Neural cell (in vitro differentiated cells): ENCODE measurements at regions not wholly inside any gene's neighbourhood (a gene's known extent, or its start where the extent isn't known, plus 50 kb on each side); places are given as distances from the start of the nearest gene placed in this dataset.

Experiments used
- CTCF ChIP-seq: fragments of 450-650 bp; IDR thresholded peaks from 2 replicates; pipeline ENCODE4 v1.5.1; 2014; ENCODE audit warnings: antibody characterized with exemption, mild to moderate bottlenecking, moderate library complexity; ENCODE audit not compliant: poor library complexity, severe bottlenecking
- EP300 ChIP-seq: fragments of 450-650 bp; conservative IDR thresholded peaks from 2 replicates; pipeline ENCODE4 v1.6.1; 2014; ENCODE audit warnings: antibody characterized with exemption, mild to moderate bottlenecking, moderate library complexity; ENCODE audit not compliant: poor library complexity, severe bottlenecking
- EZH2 ChIP-seq: fragments of 200-600, 300-800 bp; shearing (Covaris generic), sonication (generic); IDR thresholded peaks from 2 replicates; pipeline ENCODE4 v1.6.1; 2014; ENCODE audit warnings: antibody characterized with exemption, low read length, borderline replicate concordance, mild to moderate bottlenecking; ENCODE audit not compliant: insufficient read depth, poor library complexity, severe bottlenecking
- TAF1 ChIP-seq: IDR thresholded peaks from 2 replicates; pipeline ENCODE4 v1.6.1; 2012; ENCODE audit warnings: low read depth

GRCh38 chr13:37403776-37404527, 194.6 kb downstream of the POSTN start:
- TF ChIP-seq CTCF (no peak), TAF1 (no peak), EP300 (no peak), EZH2 (no peak)
